ENCODE measurements at regions not wholly inside any gene's neighbourhood (a gene's known extent, or its start where the extent isn't known, plus 50 kb on each side); places are given as distances from the start of the nearest gene placed in this dataset.

DNA sequence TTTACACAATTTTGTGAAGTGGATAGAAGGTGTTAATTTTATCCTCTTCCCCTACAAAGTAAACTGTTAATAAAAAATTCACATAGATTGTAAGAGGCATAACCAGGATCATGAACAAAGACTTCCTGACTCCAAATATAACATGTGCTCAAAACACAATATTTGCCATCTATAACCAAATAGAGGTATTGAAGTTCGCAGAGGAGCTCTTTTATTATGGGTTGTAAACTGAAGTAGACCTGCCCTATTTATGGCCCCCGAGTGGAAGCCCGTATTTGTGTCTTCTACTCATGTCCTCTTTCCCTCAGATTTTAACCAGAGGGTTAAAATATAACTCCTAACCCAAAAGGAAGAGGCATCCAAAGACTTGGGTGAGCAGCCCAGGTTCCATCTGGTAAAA is 285.6 kb upstream of the COL8A1 start:
- Histone ChIP-seq H2AFZ (ENCODE audit: low read length) (no peak overlapping the region), H3K4me2 (ENCODE audit: extremely low read depth, insufficient read depth, low read length) (no peak overlapping the region), H3K36me3 (ENCODE audit: control insufficient read depth, insufficient read depth, low read length) (no peaks in the 10 kb centered on the region), H3K27me3 (ENCODE audit: control insufficient read depth, insufficient read depth, low read length) (no peaks in the 10 kb centered on the region), H3K4me3 (replicated peaks in 1 of 4; ENCODE audit: control extremely low read depth in 1 of 4, insufficient read depth in 1 of 4, low read depth in 3 of 4, low read length in 4 of 4) (no peak overlapping the region), H3K9ac (ENCODE audit: insufficient read depth, low read length) (no peak overlapping the region), H3K4me1 (ENCODE audit: control insufficient read depth, extremely low read depth, insufficient read depth, low read length) (no peaks in the 10 kb centered on the region), H3K79me2 (ENCODE audit: control insufficient read depth, insufficient read depth, low read length) (no peaks in the 10 kb centered on the region), H3K9me3 (ENCODE audit: control insufficient read depth, insufficient read depth, low read depth, low read length) (no peaks in the 10 kb centered on the region), H4K20me1 (ENCODE audit: control insufficient read depth, extremely low read depth, insufficient read depth, low read length) (no peaks in the 10 kb centered on the region), H3K27ac (ENCODE audit: insufficient read depth, low read length) (no peak overlapping the region)
- no peak for TF ChIP-seq CTCF (conservative IDR thresholded peaks at IDR 0.05 in 1 of 2, IDR thresholded peaks at IDR 0.05 in 1 of 2; ENCODE audit: low read depth in 1 of 2, low read length in 2 of 2)
- no peak for TF ChIP-seq EZH2 (IDR thresholded peaks at IDR 0.05; ENCODE audit: low read length, missing control alignments)
- DNase-seq (ENCODE audit: low read depth in 2 of 2) = no peak

GRCh38 chr3:99351122-99351521 is 287.3 kb upstream of the COL8A1 start:
- H3K36me3 ChIP-seq (ENCODE audit: control insufficient read depth, insufficient read depth, low read length) = no peaks in the 10 kb centered on the region
- no peaks in the 10 kb centered on the region for H3K4me1 ChIP-seq (ENCODE audit: control insufficient read depth, extremely low read depth, insufficient read depth, low read length)
- no peak overlapping the region for H3K9ac ChIP-seq (ENCODE audit: insufficient read depth, low read length)
- H3K4me3 ChIP-seq (replicated peaks in 1 of 4; ENCODE audit: control extremely low read depth in 1 of 4, insufficient read depth in 1 of 4, low read depth in 3 of 4, low read length in 4 of 4) = no peak overlapping the region
- no peak for TF ChIP-seq EZH2 (IDR thresholded peaks at IDR 0.05; ENCODE audit: low read length, missing control alignments)
- TF ChIP-seq CTCF (conservative IDR thresholded peaks at IDR 0.05 in 1 of 2, IDR thresholded peaks at IDR 0.05 in 1 of 2; ENCODE audit: low read depth in 1 of 2, low read length in 2 of 2) = no peak
- no peak overlapping the region for H3K27ac ChIP-seq (ENCODE audit: insufficient read depth, low read length)
- no peaks in the 10 kb centered on the region for H4K20me1 ChIP-seq (ENCODE audit: control insufficient read depth, extremely low read depth, insufficient read depth, low read length)
- H3K9me3 ChIP-seq (ENCODE audit: control insufficient read depth, insufficient read depth, low read depth, low read length) = no peaks in the 10 kb centered on the region
- no peak for DNase-seq (ENCODE audit: low read depth in 2 of 2)
- H3K27me3 ChIP-seq (ENCODE audit: control insufficient read depth, insufficient read depth, low read length) = no peaks in the 10 kb centered on the region
- H3K79me2 ChIP-seq (ENCODE audit: control insufficient read depth, insufficient read depth, low read length) = no peaks in the 10 kb centered on the region
- no peak overlapping the region for H3K4me2 ChIP-seq (ENCODE audit: extremely low read depth, insufficient read depth, low read length)
- H2AFZ ChIP-seq (ENCODE audit: low read length) = no peak overlapping the region

DNA sequence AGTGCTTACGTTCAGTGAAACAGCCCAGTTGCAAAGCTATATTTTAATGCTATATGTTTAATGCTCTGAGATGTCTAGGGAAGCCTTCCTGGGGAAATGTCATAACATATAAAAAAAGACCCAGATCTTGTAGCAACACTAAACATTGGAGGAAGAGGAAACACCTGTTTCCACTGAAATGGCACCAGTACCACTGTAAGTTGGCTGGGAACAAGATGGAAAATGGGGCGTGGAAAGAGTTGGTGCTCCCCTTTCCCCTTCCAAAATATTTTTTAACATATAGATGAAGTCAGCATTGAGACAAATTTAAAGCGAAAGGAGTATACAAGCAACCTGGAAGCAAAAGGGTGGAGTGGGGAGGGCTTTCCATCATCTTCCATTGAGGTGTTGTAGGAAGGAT is 289.9 kb upstream of the COL8A1 start:
- Histone ChIP-seq H3K27ac (ENCODE audit: insufficient read depth, low read length) (no peak overlapping the region), H3K36me3 (ENCODE audit: control insufficient read depth, insufficient read depth, low read length) (no peaks in the 10 kb centered on the region), H3K9me3 (ENCODE audit: control insufficient read depth, insufficient read depth, low read depth, low read length) (no peaks in the 10 kb centered on the region), H3K9ac (ENCODE audit: insufficient read depth, low read length) (no peak overlapping the region), H4K20me1 (ENCODE audit: control insufficient read depth, extremely low read depth, insufficient read depth, low read length) (no peaks in the 10 kb centered on the region), H2AFZ (ENCODE audit: low read length) (no peak overlapping the region), H3K4me1 (ENCODE audit: control insufficient read depth, extremely low read depth, insufficient read depth, low read length) (no peaks in the 10 kb centered on the region), H3K79me2 (ENCODE audit: control insufficient read depth, insufficient read depth, low read length) (no peaks in the 10 kb centered on the region), H3K4me2 (ENCODE audit: extremely low read depth, insufficient read depth, low read length) (no peak overlapping the region), H3K4me3 (replicated peaks in 1 of 4; ENCODE audit: control extremely low read depth in 1 of 4, insufficient read depth in 1 of 4, low read depth in 3 of 4, low read length in 4 of 4) (no peak overlapping the region), H3K27me3 (ENCODE audit: control insufficient read depth, insufficient read depth, low read length) (no peaks in the 10 kb centered on the region)
- TF ChIP-seq EZH2 (IDR thresholded peaks at IDR 0.05; ENCODE audit: low read length, missing control alignments) = no peak
- TF ChIP-seq CTCF (conservative IDR thresholded peaks at IDR 0.05 in 1 of 2, IDR thresholded peaks at IDR 0.05 in 1 of 2; ENCODE audit: low read depth in 1 of 2, low read length in 2 of 2) = no peak
- no peak for DNase-seq (ENCODE audit: low read depth in 2 of 2)
